ENCODE measurements at regions not wholly inside any gene's neighbourhood (a gene's known extent, or its start where the extent isn't known, plus 50 kb on each side); places are given as distances from the start of the nearest gene placed in this dataset.

DNA sequence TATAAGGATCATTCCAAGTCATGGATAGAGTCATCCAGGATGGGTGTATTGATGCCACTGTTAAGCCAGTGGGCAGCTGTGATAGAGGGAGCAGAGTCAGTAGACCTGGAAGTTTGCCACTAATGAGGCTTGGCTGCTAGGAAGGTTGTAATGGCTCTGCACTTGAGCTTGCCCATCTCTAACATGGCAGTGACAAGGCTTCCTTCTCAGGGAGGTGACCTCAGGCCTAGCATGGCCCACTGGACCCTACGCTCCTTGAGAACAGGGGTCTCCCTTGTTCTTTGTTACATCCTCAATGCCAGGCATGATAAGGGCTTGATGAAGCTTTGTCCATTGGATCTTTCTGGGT is 155.1 kb downstream of the CD83 start:
- no peak for DNase-seq (ENCODE audit: low read depth)
- no peak overlapping the region for H3K4me3 ChIP-seq (ENCODE audit: control insufficient read depth, low read depth, low read length)
- TF ChIP-seq, protein P1, sequence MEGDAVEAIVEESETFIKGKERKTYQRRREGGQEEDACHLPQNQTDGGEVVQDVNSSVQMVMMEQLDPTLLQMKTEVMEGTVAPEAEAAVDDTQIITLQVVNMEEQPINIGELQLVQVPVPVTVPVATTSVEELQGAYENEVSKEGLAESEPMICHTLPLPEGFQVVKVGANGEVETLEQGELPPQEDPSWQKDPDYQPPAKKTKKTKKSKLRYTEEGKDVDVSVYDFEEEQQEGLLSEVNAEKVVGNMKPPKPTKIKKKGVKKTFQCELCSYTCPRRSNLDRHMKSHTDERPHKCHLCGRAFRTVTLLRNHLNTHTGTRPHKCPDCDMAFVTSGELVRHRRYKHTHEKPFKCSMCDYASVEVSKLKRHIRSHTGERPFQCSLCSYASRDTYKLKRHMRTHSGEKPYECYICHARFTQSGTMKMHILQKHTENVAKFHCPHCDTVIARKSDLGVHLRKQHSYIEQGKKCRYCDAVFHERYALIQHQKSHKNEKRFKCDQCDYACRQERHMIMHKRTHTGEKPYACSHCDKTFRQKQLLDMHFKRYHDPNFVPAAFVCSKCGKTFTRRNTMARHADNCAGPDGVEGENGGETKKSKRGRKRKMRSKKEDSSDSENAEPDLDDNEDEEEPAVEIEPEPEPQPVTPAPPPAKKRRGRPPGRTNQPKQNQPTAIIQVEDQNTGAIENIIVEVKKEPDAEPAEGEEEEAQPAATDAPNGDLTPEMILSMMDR (IDR thresholded peaks at IDR 0.05; ENCODE audit: control insufficient read depth, insufficient read depth, low read depth, low read length, missing control alignments) = no peak

DNA sequence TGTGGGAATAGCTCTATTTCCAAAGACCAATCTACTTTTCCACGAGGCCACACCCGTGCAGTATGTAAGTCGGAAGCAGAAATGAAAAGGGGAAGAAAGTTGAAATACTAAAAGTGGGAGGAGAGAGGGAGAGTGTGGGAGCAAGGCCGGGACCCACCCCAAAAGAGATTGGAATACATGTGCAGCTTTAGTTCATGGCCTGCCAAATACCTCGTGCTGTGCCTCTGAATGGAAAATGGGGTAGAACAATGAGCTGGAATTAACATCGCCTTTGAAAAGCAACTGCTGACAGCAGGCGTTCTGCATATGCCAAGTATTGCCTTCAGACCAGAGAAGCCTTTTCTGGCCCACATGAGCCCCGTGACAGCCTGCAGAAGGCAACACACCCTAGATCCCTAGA is 155.6 kb downstream of the CD83 start:
- TF ChIP-seq, protein P1 (IDR thresholded peaks at IDR 0.05; ENCODE audit: control insufficient read depth, insufficient read depth, low read depth, low read length, missing control alignments) = no peak
- no peak overlapping the region for H3K4me3 ChIP-seq (ENCODE audit: control insufficient read depth, low read depth, low read length)
- no peak for DNase-seq (ENCODE audit: low read depth)

DNA sequence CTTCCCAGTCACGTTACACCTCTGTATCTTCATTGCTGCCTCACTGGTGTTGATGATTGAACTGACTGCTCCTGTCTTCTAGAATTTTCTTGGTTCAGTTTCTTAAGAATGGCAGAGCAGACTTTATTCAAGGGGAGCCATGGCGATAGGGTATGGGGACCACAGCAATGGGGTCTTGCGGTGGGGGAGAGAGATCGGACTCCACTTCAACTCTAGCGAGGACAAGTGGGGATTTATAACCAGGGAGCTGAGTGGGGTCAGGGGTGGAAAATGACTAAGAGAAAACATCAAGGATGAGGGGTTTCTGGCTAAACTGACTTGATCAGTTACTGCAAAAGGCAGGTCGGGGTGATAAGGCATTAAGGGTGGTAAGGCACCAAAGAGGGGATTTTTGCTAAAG is 156.4 kb downstream of the CD83 start:
- TF ChIP-seq, protein P1 (IDR thresholded peaks at IDR 0.05; ENCODE audit: control insufficient read depth, insufficient read depth, low read depth, low read length, missing control alignments) = no peak

DNA sequence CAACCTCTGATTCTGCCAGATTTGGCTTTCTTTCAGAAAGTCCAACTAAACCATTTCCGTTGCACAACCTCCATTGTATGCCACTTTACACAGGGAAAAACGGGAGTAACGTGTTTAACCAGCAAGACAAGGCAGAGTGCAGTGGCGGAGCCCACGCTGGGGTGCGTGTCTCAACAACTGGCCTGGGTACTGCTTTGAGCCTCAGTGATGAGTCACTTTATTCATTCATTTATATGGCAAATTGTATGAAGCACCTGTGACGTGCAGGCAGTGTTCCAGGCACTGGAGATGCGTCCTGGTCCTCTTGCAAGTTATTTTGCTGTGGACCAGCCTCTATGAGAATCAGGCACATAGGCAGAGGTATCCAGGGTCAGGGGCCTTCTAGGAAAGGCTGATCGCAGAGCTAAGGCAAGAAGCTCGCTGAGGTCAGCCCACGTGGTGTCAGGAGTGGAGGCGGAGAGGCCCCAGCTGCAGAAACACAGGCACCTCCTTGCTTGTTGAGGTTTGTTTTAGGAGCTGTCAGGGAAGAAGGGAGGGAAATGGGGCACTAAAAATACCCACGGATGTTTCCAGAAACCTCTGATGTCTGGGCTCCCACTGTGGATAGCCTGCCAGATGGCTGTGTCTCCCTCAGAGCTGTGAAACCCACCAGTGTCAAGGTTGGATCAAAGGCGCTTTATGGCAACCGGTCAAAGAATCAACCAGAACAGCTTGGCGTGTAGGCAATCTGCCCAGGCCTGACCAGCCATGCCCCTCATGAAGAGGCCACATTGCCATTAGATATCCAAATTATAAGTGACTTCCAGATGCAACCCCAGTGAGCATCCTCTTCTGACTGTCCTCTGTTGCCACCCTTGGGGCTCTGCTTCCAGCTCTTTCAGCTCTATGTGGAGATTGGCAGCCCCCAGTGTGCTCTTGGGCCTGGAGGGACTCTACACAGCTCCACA is 157.2 kb downstream of the CD83 start:
- TF ChIP-seq, protein P1 (IDR thresholded peaks at IDR 0.05; ENCODE audit: control insufficient read depth, insufficient read depth, low read depth, low read length, missing control alignments) = no peak
- H3K4me3 ChIP-seq (ENCODE audit: control insufficient read depth, low read depth, low read length) = no peak overlapping the region
- DNase-seq (ENCODE audit: low read depth) = no peak

More for the DNA sequence above, 156.4 kb downstream of the CD83 start:
- H3K4me3 ChIP-seq (ENCODE audit: control insufficient read depth, low read depth, low read length) = no peak overlapping the region
- no peak for DNase-seq (ENCODE audit: low read depth)

DNA sequence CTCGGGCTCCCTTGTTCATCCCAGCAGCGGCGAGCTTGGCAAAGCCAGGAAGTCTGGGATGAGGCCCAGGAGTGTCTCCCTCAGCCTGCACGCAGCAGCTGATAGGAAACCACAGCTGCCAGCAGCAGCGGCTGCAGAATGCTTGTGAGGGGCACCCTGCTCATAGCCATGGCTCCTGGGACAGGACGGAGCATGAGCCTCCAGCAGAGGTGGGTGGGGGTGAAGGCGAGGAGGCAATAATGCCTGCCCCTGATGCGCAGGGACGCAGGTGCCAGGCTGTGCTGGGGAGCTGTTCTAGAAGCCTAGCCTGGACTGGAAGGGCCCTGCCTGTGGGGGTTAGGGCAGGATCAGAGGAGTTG is 157.9 kb downstream of the CD83 start:
- TF ChIP-seq, protein P1 (IDR thresholded peaks at IDR 0.05; ENCODE audit: control insufficient read depth, insufficient read depth, low read depth, low read length, missing control alignments) = no peak
- no peak for DNase-seq (ENCODE audit: low read depth)
- H3K4me3 ChIP-seq (ENCODE audit: control insufficient read depth, low read depth, low read length) = no peak overlapping the region

DNA sequence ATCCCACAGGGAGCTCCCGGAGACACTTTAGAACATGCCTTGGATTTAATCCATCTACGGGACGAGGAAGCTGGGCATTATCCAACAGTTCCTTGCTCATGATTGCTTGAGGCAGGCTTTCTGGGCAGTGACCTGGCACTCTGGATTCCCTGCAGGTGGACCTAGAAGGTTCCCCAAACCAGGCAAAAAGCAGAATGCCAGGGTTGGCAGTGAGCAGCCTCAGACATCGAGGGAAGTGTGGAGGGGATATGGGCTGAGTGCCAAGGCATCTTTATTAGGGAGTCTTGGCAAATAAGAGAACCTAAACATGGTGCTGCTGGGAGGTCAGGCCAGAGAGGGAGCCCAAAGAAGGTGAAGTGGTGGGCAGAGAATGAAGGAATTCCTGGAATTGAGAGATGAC is 158.5 kb downstream of the CD83 start:
- no peak overlapping the region for H3K4me3 ChIP-seq (ENCODE audit: control insufficient read depth, low read depth, low read length)
- TF ChIP-seq, protein P1 (IDR thresholded peaks at IDR 0.05; ENCODE audit: control insufficient read depth, insufficient read depth, low read depth, low read length, missing control alignments) = no peak

More for the DNA sequence above, 158.5 kb downstream of the CD83 start:
- DNase-seq (ENCODE audit: low read depth) = no peak
